ENCODE measurements at regions not wholly inside any gene's neighbourhood (a gene's known extent, or its start where the extent isn't known, plus 50 kb on each side); places are given as distances from the start of the nearest gene placed in this dataset.

- TF ChIP-seq CTCF (IDR thresholded peaks at IDR 0.05 in 2 of 3, conservative IDR thresholded peaks at IDR 0.05 in 1 of 3; ENCODE audit: borderline replicate concordance in 1 of 3, insufficient read depth in 1 of 3, low read depth in 2 of 3, low read length in 2 of 3) (no peak), MAX (IDR thresholded peaks at IDR 0.05) (no peak)
Observed at GRCh38 chr1:219539645-219540254, 73.2 kb downstream of the ZC3H11B start.

Data from HCT116 (cell line).